GM21515 (cell line): ENCODE measurements at regions not wholly inside any gene's neighbourhood (a gene's known extent, or its start where the extent isn't known, plus 50 kb on each side); places are given as distances from the start of the nearest gene placed in this dataset.

Experiments
- ATAC-seq: cut with Tn5 transposase; IDR thresholded peaks from one replicate; pipeline ENCODE4 v1.9.1; 2021; ENCODE audit not compliant: unreplicated experiment

DNA sequence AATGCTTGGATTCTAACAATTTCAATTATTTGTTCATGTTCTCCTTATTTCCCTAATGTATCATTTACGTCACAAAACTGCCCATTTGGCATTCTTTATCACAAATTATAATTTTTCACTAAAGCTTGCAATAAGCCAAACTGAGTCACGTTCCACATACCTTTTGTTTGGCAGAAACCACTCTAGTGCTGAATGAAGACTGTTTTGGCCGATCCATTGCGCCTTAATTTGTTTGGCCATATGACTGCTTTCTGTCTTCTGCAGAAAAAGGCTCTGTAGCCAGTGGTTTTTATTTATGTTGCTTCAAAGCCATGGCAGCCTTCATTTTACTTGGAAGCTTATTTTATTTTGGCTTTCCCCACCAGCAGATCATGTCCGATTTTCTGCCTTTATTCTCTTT lies 184.4 kb upstream of the HAND2 start:
- no peak for ATAC-seq

DNA sequence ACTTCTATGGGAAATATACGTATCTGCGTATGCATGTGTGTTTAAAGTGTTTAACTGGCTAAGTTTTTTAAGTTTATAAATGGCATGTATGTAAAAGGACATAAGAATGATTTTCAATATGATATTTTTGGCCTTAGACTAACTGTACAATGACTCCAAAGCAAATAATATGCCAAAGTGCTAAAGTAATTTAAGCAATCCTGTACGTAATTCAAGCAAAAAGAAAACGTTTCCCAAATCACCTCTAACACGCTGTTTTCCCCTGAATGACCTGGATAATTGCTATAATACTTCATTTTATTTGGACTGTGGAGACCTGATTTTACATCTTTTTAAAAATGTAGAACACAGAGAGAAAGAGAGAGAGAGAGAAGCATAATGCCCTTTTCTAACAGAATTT lies 183.0 kb upstream of the HAND2 start:
- no peak for ATAC-seq

DNA sequence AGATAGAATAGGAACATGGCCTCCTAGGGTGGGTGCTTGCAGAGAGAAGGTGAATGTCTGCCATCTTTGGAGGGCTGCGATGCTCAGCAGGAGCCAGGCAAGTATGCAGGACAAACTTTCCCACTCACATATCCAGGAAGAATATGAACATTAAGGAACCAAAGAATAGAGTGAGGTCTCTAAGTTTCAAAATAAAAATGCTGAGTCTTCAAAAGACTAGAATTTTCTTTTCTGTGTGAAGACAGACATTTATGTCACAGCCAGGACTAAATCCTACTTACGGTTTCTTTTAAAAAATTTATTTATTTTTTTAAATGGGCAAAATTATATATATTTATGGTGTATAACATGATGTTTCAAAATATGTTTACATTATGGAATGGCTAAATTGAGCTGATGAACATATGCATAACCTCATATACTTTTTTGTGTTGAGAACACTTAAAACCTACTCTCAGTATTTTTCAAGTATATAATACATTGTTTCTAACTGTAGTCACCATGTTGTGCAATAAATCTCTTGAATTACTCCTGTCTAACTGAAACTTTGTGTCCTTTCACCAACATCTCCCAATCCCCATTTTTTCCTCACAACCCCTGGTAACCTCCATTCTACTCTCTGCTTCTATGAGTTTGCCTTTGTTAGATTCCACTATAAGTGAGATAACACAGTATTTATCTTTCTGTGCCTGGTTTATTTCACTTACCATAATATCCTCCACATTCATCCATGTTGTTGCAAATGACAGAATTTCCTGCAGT lies 177.8 kb upstream of the HAND2 start:
- ATAC-seq, result no peak

DNA sequence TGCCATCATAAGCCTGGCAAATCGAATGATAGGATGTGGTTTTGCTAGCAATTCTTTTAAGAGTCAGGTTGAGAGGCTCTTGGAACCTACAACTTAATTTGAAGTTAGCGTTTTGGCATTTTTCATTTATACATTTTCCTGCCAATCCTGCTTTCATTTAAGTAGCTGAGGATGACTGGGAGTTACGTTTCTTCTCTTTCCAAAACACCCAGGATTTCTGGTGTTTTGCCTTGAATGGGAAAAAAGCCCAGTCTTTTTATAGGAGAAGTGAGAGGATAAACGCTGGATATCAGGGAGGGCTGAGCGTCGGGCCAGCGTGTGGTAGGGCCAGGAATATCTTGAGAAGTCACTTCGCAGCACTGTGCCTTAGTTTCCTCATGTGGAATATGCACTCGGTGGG lies 174.2 kb upstream of the HAND2 start:
- no peak for ATAC-seq

DNA sequence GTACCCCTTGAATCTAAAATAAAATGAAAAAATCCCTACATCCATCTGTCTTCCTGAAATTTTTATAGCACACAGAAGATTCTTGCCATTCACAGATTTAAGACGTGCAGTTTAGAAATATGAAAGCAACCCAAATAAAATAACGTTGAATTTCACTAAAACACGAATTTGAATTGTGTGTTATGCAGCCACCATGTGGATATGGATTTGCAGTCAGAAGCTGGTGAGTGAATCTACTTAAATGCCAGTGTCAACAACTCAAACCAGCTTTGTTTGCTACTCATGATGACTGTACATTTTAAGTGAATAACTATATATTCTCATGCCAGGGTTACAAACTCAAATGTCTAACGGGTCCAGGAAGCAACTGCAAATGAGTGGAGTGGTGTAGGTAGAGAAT lies 173.0 kb upstream of the HAND2 start:
- ATAC-seq, result no peak

DNA sequence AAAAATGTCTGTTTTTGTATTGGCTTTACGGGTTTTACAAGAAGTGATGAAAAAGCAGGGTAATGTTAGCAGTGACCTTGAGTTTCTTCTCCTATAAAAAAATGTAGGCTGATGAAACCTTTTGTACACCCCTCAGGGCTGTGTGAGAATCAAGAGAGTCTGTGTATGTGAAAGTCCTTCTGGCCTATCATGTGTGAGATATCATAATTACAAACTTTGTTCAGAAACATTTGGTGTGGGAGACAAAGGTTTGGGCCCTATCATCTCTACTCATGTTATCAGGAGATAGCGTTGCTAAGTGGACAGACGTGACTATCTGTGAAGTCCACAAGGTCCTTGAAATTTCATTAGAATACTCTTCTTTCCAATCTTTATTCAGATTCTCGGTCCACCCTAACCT lies 170.6 kb upstream of the HAND2 start:
- ATAC-seq, result no peak

DNA sequence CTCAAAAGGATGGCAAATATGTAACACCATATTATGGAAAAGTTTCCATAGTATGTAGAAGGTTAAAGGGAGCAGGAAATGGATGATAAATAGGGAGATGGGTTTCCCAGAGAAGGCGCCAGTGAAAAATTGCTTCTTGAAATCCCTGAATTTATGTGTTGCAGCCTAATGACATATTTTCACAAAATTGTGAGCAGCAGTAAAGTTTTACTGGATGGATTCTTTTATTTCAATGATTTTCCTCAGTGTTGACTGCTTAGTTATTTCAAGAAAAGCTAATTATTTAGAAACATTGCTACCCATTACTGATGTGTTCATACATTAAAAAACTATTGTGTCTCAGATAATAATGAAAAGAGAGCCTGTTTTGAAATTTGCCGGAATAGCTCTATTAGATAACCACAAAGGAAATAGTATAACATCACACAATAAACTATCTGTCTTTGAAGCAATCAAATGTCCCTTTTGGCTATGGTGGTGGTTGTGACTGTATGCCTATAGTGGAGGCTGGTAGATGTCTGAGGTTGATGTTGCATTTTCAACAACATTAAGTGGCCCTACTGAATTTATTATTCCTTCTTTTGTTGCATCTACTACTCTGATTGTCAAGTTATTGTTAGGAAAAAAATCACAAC lies 169.9 kb upstream of the HAND2 start:
- no peak for ATAC-seq

DNA sequence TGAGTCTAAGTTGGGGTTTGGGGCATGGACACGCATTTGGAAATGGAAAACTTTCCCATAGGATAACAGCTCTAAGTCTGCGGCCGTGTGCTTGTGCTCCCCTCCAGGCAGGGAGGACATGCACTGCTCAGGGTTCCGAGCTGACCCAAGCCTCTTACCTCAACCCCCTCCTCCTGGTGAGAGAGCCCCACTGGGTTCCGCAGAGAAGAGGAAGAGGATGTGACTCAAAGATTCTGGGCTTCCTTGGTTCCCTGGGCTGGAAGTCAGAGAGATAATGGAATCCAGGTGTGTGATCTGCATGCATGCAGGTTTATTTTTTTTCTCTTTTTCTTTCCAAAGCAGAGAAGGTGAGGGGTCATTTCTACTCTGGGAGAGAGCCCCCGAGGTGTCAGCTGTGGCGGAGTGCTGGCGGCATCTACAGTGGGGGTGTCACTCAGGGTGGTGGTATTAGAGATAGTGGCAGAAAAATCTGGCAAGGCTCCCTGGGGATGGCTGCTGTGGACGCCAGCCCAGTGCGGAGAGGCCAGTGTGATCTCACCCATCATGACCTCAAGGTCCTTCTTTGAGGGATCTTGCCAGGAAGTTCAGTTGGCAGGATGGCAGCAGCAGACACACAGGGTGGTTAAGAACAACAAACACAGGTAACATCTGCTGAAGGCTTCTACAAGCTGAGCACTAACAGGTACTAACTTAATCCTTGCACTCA lies 168.7 kb upstream of the HAND2 start:
- no peak for ATAC-seq

DNA sequence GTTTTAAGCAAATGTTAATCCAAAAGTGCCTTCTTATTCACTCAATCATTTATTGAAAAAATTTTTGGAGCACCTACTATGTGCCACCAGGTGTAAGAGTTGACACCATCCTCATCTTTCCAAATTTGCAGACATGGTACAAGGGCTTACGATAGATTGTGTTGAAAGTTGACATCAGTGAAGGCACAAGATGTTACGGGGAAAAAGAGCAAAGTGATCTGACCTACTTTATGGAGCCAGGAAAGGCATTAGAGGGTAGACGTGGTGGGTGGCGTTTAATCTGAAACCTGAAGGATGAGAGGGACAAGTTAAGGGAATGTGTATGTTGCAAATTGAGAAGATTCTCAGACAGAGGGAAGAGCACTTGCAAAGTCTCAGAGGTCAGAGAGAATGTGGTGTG lies 167.8 kb upstream of the HAND2 start:
- ATAC-seq, result no peak

DNA sequence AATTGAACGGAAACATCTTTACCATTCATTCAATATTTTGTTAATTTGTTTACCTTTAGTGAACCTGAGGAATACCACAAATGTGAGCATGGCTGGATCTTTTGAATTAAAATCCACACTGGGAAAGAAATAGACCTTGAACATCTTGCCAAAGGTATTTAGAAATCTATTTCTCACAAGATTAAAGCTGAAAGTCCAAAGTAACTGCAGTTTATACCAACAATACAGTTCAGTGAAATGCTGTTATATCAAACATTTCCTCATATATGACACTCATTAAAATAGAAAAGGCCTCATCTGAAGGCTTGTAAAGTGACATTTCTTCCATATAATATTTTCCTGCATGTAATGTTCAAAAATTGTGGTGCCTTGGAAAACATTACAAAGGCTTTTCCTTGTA lies 166.5 kb upstream of the HAND2 start:
- no peak for ATAC-seq

DNA sequence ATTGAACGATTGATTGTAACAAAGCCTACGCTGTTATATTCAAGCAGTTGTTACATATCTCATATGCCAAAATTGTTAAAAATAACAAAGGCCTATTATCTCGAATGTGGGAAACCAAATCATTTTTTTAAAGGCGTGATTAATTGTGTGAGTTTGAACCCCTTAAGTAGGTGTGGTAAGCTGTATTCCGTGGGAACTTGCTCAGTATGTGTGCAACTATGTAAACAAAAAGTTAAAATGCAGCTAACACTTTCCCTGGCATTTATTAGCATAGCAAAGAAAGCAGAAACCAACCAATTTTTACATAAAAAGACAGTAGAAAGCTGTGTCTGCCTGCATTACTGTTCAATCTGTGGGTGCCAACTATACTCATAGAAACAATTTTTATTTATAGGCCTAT lies 166.0 kb upstream of the HAND2 start:
- no peak for ATAC-seq

DNA sequence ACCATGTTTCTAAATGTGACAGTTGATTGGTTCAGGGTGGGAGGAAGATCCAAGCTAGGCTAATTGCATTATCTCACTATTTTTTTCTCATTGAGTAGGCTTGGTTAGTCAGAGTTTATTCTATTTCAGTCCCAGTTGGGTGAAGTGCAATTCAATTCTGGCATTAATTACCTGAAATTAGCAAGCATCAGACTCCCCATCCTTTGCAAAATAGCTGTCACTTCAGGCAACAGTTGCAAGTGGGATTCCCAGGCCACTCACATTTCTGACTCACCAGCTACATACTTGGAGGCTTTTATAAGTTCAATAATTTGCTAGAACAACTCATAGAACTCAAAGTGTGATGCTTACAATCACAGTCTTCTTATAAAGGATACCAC lies 155.8 kb upstream of the HAND2 start:
- ATAC-seq, result no peak

DNA sequence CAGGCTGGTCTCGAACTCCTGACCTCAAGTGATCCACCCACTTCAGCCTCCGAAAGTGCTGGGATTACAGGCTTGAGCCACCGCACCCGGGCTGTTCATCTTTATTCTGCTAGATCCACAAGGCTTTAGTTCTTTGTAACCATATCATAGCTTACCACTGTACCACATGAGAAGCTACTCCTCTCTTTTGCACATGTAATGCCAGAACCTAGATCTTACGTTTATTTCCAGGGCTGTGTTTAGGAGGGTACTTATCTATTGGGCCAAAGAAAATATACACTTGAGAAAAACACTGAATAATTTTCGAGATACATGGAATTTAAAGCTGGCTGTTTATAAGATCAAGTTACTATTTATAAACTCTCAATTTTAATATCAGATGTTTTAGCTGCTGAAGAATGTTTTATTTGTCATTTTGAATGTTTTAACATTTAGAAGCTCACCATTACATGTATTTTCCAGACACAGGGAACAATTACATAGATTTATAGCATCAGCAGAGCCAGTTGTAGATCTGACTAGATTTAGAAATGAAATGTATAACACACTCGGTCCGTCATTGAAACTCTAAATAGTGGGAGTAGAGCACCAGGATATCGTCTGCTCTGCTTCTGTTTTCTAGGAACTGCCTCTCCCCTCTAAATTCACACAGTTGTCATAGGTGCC lies 155.3 kb upstream of the HAND2 start:
- no peak for ATAC-seq

DNA sequence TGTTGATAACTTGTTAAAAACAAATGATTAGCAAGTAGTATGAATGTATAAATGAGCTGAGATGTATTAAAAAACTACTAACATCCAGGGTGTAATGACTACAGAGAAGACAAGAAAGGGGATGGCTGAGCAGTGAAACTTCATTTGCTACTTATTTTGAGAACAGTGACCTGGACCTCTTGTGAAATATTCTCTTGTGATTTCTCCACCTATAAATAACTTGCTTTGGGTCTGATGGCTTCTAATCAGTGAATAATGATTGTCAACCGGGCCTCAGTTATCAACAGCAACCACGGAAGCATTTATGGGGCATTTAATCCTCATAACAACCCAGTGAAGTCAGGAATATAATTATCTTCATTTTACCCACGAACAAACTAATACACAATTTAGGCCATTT lies 154.2 kb upstream of the HAND2 start:
- ATAC-seq, result no peak

DNA sequence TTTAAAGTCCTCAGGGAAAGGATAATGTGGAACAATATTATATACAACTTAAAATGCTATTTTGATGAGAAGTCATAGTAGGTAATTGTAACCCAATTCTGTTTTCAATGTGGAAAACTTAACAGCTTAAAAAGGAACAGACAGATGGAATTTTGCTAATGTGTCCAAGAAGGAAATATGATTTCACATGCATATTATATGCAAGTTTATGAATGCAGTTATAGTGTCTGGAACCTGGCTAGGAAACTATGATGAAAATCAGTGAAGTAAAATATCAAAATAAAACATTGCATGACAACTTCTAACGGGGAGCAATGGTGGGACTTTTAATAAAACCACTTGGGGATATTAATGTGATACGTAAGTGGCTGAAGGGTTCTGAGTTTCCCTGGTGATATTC lies 152.6 kb upstream of the HAND2 start:
- ATAC-seq, result no peak

DNA sequence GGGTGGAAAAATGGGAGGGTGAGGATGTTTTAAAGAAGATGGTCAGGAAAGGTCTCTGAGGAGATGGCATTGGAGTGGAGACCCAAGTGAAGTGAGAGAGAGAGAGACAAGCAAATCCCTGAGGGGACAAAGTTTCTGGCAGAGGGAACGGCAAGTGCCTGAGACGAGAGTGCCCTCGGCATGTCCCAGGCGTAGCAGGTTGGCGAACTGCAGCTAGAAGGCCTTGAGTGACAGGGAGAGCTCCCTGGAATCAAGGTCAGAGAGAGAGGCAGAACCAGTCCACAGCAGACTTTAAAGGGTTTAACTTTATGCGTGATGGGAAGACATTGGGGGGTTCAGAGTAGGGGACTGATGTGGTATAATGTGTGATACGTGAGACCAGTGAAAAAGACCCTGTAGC lies 150.2 kb upstream of the HAND2 start:
- ATAC-seq, result no peak

DNA sequence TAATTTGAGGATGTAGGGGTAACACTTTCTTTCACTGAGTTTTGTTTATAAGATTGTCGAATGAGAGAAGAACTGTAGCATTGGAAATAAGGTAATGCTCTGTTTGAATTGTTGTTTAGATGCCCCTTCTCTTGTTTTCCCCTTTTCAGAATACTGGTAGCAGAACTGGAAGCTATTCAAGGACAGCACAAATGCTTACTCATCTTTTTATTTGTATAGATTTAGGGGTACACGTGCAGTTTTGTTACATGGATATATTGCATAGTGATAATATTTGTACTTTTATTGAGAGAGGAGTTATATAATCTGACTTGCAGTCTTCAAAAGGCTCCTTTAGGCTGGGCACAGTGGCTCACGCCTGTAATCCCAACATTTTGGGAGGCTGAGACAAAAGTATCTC lies 145.4 kb upstream of the HAND2 start:
- no peak for ATAC-seq

DNA sequence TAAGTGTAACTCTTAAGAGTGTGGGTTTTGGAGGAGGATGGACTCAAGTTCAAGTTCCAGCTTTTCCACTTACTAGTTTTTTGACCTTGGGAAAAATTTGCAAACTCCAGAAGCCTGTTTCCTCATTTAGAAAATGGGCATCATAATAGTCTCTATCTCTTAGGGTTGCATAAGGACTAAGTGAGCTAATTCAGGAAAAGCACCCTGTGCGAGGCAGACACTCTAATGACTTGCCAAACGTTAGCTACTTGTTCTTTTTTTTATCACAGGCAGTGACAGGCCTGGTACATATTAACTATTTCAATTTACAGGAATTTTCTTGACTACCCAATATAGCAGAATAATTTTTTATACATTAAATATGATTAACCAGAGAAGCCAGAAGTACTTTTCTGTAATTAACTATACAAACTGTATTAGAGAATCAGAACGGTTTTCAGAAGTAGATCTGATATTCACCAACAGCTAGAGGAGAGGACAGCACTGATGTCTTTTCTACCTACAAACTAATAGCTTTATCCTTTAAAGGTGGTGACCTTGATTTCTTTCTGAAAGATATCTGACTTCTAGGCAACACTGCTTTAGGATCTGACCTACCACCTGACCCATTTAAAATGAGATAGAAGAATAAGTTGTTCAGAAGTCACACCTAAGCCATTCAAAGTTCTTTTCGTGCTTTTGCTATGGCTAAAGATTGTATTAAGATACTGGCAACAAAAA lies 139.6 kb upstream of the HAND2 start:
- ATAC-seq, result no peak

DNA sequence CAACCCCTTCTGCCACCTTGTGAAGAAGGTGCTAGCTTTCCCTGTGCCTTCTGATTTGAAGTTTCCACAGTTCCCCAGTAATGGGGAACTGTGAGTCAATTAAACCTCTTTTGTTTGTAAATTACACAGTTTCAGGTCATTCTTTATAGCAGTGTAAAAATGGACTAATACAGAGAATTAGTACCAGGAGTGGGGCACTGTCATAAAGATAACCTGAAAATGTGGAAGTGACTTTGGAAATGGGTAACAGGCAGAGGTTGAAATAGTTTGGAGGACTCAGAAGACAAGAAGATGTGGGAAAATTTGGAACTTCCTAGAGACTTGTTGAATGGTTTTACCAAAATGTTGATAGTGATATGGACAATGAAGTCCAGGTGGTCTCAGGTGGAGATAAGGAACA lies 131.0 kb upstream of the HAND2 start:
- ATAC-seq, result no peak

DNA sequence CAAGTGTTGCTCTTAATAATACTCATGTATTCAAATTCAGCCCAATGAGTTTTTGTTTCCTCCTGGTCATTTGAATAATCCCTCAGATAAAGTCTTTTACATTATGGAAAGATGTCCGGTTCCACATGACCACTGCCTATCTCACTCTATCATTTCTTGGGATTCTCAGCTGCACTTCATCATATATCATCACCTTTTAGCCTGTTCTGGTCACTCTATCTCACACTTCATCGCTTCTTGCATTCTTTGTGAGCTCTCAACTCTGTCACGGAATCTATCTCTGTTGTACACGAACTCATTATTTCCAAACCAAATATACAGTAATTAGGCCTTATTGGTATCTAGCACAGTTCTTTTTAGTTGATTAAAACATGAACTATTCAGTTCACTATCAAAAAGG lies 126.9 kb upstream of the HAND2 start:
- no peak for ATAC-seq

DNA sequence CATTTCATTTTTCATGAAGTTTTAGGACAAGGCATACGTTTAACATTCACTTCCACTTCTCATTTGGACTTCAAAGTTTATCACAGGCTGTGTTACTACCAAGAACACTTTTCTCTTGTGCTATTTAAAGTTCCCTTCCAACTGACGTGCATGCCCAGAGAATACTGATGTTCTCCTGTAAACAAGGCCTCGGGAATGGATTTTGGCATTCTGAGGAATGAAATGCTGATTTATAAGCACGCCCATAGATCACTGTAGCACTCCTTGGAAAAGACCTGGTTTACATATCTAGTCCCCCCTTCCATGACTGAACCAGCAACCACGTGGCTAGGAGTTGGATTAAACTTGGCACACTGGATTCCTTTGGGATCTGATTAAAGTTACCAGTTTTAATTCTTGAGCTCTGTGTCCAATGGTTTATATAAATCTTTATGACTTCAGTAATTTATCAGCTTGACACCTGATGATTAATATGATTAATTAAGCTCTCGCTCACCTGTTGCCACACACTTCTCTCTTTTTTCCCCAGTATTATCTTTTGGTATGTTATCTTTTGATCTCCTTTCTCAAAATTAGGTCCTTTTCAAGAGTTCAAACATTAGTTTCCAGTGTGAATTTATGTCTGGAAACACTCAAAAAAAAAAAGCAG lies 122.4 kb upstream of the HAND2 start:
- no peak for ATAC-seq
